Liver (tissue), 3 donors: ENCODE measurements at regions not wholly inside any gene's neighbourhood (a gene's known extent, or its start where the extent isn't known, plus 50 kb on each side); places are given as distances from the start of the nearest gene placed in this dataset.

Experiments
- ATF3 ChIP-seq: IDR thresholded peaks from 2 replicates; pipeline ENCODE4 v1.6.1; 2016; ENCODE audit warnings: antibody characterized with exemption
- EGR1 ChIP-seq, 2 donors: IDR thresholded peaks; 2 replicates each; pipeline ENCODE4 v1.6.1; 2016 to 2018; ENCODE audit warnings: antibody characterized with exemption in 2 of 2, low read depth in 2 of 2
- FOXA2 ChIP-seq: IDR thresholded peaks from 2 replicates; pipeline ENCODE4 v1.6.1; 2016; ENCODE audit warnings: antibody characterized with exemption
- JUND ChIP-seq, 2 donors: IDR thresholded peaks; 2 replicates each; pipeline ENCODE4 v1.6.1; 2016; ENCODE audit warnings: antibody characterized with exemption in 2 of 2
- RAD21 ChIP-seq, 2 donors: IDR thresholded peaks; 2 replicates each; pipeline ENCODE4 v1.6.1; 2016; ENCODE audit warnings: antibody characterized with exemption in 2 of 2, mild to moderate bottlenecking in 2 of 2
- RXRA ChIP-seq, 2 donors: IDR thresholded peaks; 2 replicates each; pipeline ENCODE4 v1.6.1; 2017 to 2018; ENCODE audit warnings: antibody characterized with exemption in 2 of 2, mild to moderate bottlenecking in 1 of 2
- SP1 ChIP-seq: IDR thresholded peaks from 2 replicates; pipeline ENCODE4 v1.6.1; 2018; ENCODE audit warnings: antibody characterized with exemption, mild to moderate bottlenecking
- TAF1 ChIP-seq: conservative IDR thresholded peaks from 2 replicates; pipeline ENCODE4 v1.6.1; 2016; ENCODE audit warnings: antibody characterized with exemption, mild to moderate bottlenecking
- ZBTB33 ChIP-seq: IDR thresholded peaks from 2 replicates; pipeline ENCODE4 v1.6.1; 2016; ENCODE audit warnings: antibody characterized with exemption
- TF ChIP-seq, protein P1 (sequence below): fragments of 150-350 bp; IDR thresholded peaks from 2 replicates; pipeline ENCODE4 v1.5.1; 2017; ENCODE audit warnings: improper control_type of control experiment, low read depth, low read length; ENCODE audit not compliant: missing input control
- donor health status: healthy.
- donor health status: healthy.

DNA sequence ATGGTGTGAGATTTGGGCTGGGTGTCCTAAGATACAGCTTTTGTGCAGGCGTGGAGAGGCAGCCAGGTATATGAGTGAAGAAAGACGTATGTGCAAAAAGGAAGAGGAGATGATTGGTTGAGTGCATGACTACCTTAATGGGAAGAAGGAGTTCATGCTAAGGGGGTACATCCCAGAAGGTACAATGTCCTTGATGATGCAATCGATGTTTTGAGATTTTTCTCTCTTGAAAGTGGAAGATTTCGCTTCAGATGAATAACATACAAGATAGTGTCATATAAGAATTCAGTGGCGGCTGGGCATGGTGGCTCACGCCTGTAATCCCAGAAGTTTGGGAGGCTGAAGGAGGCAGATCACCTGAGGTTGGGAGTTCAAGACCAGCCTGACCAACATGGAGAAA lies 357.1 kb downstream of the KLF12 start:
- TF ChIP-seq, protein P1, sequence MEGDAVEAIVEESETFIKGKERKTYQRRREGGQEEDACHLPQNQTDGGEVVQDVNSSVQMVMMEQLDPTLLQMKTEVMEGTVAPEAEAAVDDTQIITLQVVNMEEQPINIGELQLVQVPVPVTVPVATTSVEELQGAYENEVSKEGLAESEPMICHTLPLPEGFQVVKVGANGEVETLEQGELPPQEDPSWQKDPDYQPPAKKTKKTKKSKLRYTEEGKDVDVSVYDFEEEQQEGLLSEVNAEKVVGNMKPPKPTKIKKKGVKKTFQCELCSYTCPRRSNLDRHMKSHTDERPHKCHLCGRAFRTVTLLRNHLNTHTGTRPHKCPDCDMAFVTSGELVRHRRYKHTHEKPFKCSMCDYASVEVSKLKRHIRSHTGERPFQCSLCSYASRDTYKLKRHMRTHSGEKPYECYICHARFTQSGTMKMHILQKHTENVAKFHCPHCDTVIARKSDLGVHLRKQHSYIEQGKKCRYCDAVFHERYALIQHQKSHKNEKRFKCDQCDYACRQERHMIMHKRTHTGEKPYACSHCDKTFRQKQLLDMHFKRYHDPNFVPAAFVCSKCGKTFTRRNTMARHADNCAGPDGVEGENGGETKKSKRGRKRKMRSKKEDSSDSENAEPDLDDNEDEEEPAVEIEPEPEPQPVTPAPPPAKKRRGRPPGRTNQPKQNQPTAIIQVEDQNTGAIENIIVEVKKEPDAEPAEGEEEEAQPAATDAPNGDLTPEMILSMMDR: no peak
- TF ChIP-seq RAD21 (IDR thresholded peaks at IDR 0.05) (no peak), JUND (IDR thresholded peaks at IDR 0.05) (no peak), TAF1 (no peak), ZBTB33 (no peak), FOXA2 (no peak), EGR1 (IDR thresholded peaks at IDR 0.05; ENCODE audit: low read depth in 2 of 2) (no peak), SP1 (no peak), RXRA (IDR thresholded peaks at IDR 0.05) (no peak), ATF3 (no peak)
